Osteoblast (primary cell): ENCODE measurements at regions not wholly inside any gene's neighbourhood (a gene's known extent, or its start where the extent isn't known, plus 50 kb on each side); places are given as distances from the start of the nearest gene placed in this dataset.
A peak's percentile ranks its signal among the peaks of the same experiment; 100 is the strongest.

Source experiments
- DNase-seq: peaks from one replicate; pipeline ENCODE4 v3.0.0; 2011; ENCODE audit warnings: low spot score, mixed read lengths; ENCODE audit not compliant: insufficient read length; ENCODE audit errors: missing footprints
- H2AFZ ChIP-seq: 2 replicates; pipeline ENCODE4 v1.6.0; 2011; ENCODE audit warnings: mild to moderate bottlenecking, low read length
- H3K27ac ChIP-seq: 2 replicates; pipeline ENCODE4 v1.5.1; 2011; ENCODE audit warnings: mild to moderate bottlenecking, low read depth, low read length, moderate library complexity
- H3K27me3 ChIP-seq: 2 replicates; pipeline ENCODE4 v1.6.0; 2012; ENCODE audit warnings: mild to moderate bottlenecking, control low read depth, inconsistent platforms, low read length, moderate library complexity; ENCODE audit not compliant: insufficient read depth
- H3K36me3 ChIP-seq: 2 replicates; pipeline ENCODE4 v1.5.1; 2011; ENCODE audit warnings: mild to moderate bottlenecking, low read length, control low read depth, moderate library complexity; ENCODE audit not compliant: insufficient read depth
- H3K4me1 ChIP-seq: 2 replicates; pipeline ENCODE4 v1.5.1; 2011; ENCODE audit warnings: mild to moderate bottlenecking, low read length, control low read depth, moderate library complexity; ENCODE audit not compliant: insufficient read depth
- H3K4me2 ChIP-seq: 2 replicates; pipeline ENCODE4 v1.6.0; 2011; ENCODE audit warnings: mild to moderate bottlenecking, low read length; ENCODE audit not compliant: insufficient read depth
- H3K4me3 ChIP-seq: fragments of 200-600 bp; sonication (generic); 3 replicates; pipeline ENCODE4 v1.5.1; 2012; ENCODE audit warnings: mild to moderate bottlenecking, low read length, inconsistent platforms; ENCODE audit not compliant: insufficient read depth
- H3K79me2 ChIP-seq: 2 replicates; pipeline ENCODE4 v1.6.0; 2012; ENCODE audit warnings: mild to moderate bottlenecking, low read length, control low read depth, inconsistent platforms; ENCODE audit not compliant: insufficient read depth
- H3K9me3 ChIP-seq: 2 replicates; pipeline ENCODE4 v1.5.1; 2011; ENCODE audit warnings: low read depth, low read length, control low read depth
- H4K20me1 ChIP-seq: 2 replicates; pipeline ENCODE4 v1.6.0; 2012; ENCODE audit warnings: mild to moderate bottlenecking, low read length, control low read depth; ENCODE audit not compliant: insufficient read depth
- TF ChIP-seq, protein P1 (sequence below): IDR thresholded peaks from 2 replicates; pipeline ENCODE4 v1.5.1; 2011; ENCODE audit warnings: mild to moderate bottlenecking, low read depth, low read length, moderate library complexity; ENCODE audit errors: extremely low read depth

DNA sequence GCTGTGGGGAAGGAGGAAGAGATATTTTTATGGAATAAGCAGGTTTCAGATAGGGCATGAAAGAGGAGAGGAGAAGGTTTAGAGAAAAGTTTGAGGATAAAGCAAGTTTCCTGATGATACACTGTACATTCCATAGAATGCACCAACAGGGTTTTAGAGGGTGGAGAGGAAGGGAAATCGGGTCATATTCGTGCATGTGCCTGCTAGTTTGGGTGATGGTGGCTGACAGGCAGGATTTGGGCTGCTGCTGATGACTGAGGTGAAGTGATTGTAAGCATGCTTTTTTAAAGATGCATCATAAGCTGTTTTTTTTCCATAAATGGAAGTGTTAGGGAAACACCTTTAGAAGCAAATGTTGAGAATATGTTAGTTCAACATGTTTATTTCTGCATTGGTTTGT is 68.8 kb downstream of the PMAIP1 start:
- Histone ChIP-seq H3K4me3 (no peak overlapping the region), H3K9me3 (no peaks in the 10 kb centered on the region), H3K36me3 (no peaks in the 10 kb centered on the region), H3K4me2 (no peak overlapping the region), H3K4me1 (no peaks in the 10 kb centered on the region), H4K20me1 (no peaks in the 10 kb centered on the region), H2AFZ (no peak overlapping the region), H3K27ac (no peak overlapping the region), H3K27me3 (peaks cover 64% of the 10 kb centered on the region), H3K79me2 (no peaks in the 10 kb centered on the region)
- TF ChIP-seq, protein P1, sequence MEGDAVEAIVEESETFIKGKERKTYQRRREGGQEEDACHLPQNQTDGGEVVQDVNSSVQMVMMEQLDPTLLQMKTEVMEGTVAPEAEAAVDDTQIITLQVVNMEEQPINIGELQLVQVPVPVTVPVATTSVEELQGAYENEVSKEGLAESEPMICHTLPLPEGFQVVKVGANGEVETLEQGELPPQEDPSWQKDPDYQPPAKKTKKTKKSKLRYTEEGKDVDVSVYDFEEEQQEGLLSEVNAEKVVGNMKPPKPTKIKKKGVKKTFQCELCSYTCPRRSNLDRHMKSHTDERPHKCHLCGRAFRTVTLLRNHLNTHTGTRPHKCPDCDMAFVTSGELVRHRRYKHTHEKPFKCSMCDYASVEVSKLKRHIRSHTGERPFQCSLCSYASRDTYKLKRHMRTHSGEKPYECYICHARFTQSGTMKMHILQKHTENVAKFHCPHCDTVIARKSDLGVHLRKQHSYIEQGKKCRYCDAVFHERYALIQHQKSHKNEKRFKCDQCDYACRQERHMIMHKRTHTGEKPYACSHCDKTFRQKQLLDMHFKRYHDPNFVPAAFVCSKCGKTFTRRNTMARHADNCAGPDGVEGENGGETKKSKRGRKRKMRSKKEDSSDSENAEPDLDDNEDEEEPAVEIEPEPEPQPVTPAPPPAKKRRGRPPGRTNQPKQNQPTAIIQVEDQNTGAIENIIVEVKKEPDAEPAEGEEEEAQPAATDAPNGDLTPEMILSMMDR = no peak
- DNase-seq = no peak

DNA sequence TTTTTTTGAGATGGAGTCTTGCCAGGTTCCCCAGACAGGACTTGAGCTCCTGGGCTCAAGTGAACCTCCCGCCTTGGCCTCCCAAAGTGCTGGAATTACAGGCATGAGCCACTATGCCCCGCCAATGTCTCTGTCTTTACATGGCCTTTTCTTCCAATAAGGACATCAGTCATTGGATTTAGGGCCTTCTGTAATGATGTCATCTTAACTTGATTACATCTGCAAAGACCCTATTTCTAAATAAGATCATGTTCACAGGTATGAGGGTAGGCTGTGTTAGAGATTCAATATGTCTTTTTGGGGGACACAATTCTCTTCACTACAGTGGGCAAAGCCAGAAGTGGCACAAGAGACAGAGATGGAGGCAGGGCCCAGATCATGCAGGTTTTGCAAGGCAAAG is 68.1 kb downstream of the PMAIP1 start:
- H2AFZ ChIP-seq = no peak overlapping the region
- H3K27me3 ChIP-seq = peaks cover 64% of the 10 kb centered on the region
- H3K36me3 ChIP-seq = no peaks in the 10 kb centered on the region
- H3K27ac ChIP-seq = no peak overlapping the region
- no peaks in the 10 kb centered on the region for H3K9me3 ChIP-seq
- no peaks in the 10 kb centered on the region for H3K4me1 ChIP-seq
- H3K79me2 ChIP-seq = no peaks in the 10 kb centered on the region
- no peak for DNase-seq
- TF ChIP-seq, protein P1 = no peak
- H3K4me3 ChIP-seq = no peak overlapping the region
- no peaks in the 10 kb centered on the region for H4K20me1 ChIP-seq
- H3K4me2 ChIP-seq = no peak overlapping the region

DNA sequence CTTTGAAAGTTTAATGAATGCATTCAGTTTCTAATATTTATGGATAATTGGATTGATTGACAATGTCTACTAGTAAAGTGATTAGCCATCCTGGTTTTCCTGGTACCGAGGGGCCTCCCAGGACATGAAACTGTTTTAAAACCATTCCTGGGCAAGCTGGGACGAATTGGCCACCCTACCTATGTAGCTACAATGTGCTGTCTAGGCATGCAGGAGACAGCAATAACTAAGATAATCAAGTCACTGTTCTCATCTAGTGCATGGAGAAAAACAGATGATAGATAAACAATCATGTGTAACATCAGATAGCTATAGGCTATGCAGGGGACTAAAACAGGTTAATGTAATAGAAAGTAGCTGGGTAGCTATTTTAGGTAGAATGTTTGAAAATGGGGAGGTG is 67.1 kb downstream of the PMAIP1 start:
- H4K20me1 ChIP-seq = no peaks in the 10 kb centered on the region
- DNase-seq = no peak
- H3K36me3 ChIP-seq = no peaks in the 10 kb centered on the region
- TF ChIP-seq, protein P1 = no peak
- H3K27me3 ChIP-seq = peaks cover 64% of the 10 kb centered on the region
- H3K27ac ChIP-seq = no peak overlapping the region
- no peak overlapping the region for H3K4me3 ChIP-seq
- no peaks in the 10 kb centered on the region for H3K79me2 ChIP-seq
- no peaks in the 10 kb centered on the region for H3K4me1 ChIP-seq
- H2AFZ ChIP-seq = no peak overlapping the region
- no peak overlapping the region for H3K4me2 ChIP-seq
- H3K9me3 ChIP-seq = no peaks in the 10 kb centered on the region

DNA sequence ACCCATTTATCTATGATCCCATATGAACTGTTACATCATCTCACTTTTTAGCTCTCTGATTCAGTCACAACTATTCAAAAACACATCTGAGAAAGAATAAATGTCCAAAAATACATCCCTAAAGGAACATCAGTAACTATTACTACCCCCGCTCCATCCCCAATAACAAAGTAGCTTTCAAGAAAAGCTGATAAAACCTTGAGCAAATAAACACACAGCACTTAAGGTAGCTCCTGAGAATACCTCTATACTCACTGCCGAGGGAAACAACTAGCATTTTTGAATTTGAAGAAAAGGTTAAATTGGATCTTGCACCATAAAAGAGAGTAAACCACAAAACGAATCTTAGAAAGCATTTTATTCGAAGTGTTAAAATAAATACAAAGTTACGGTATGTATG is 63.4 kb downstream of the PMAIP1 start:
- no peak overlapping the region for H3K4me2 ChIP-seq
- no peak overlapping the region for H3K27ac ChIP-seq
- H3K36me3 ChIP-seq = no peaks in the 10 kb centered on the region
- H3K9me3 ChIP-seq = no peaks in the 10 kb centered on the region
- peak; percentile 15 for DNase-seq
- peaks cover 37% of the 10 kb centered on the region for H3K27me3 ChIP-seq
- H3K4me1 ChIP-seq = no peaks in the 10 kb centered on the region
- no peaks in the 10 kb centered on the region for H4K20me1 ChIP-seq
- TF ChIP-seq, protein P1 = no peak
- no peaks in the 10 kb centered on the region for H3K79me2 ChIP-seq
- no peak overlapping the region for H2AFZ ChIP-seq
- H3K4me3 ChIP-seq = no peak overlapping the region
